Activated naive CD8-positive, alpha-beta T cell (primary cell): ENCODE measurements at regions not wholly inside any gene's neighbourhood (a gene's known extent, or its start where the extent isn't known, plus 50 kb on each side); places are given as distances from the start of the nearest gene placed in this dataset.

Experiments
- H3K27ac Mint-ChIP-seq: one replicate; pipeline ENCODE4 v1.8.0; 2021; ENCODE audit warnings: mixed read lengths
- H3K27me3 Mint-ChIP-seq: one replicate; pipeline ENCODE4 v1.8.0; 2021; ENCODE audit warnings: mixed read lengths
- H3K36me3 Mint-ChIP-seq: one replicate; pipeline ENCODE4 v1.8.0; 2021; ENCODE audit warnings: mixed read lengths
- H3K4me1 Mint-ChIP-seq: one replicate; pipeline ENCODE4 v1.8.0; 2021; ENCODE audit warnings: low read depth, mixed read lengths
- H3K4me3 Mint-ChIP-seq: one replicate; pipeline ENCODE4 v1.8.0; 2021; ENCODE audit warnings: mild to moderate bottlenecking, mixed read lengths
- H3K9me3 Mint-ChIP-seq: one replicate; pipeline ENCODE4 v1.8.0; 2021; ENCODE audit warnings: low read depth, mixed read lengths

- Mint-ChIP-seq H3K36me3 (no peaks in the 10 kb centered on the region), H3K9me3 (no peaks in the 10 kb centered on the region), H3K4me3 (no peak overlapping the region), H3K27me3 (no peaks in the 10 kb centered on the region), H3K4me1 (no peaks in the 10 kb centered on the region), H3K27ac (no peak overlapping the region)
These were observed 778.3 kb upstream of the CDH7 start for GRCh38 chr18:64972545-64972944.

DNA sequence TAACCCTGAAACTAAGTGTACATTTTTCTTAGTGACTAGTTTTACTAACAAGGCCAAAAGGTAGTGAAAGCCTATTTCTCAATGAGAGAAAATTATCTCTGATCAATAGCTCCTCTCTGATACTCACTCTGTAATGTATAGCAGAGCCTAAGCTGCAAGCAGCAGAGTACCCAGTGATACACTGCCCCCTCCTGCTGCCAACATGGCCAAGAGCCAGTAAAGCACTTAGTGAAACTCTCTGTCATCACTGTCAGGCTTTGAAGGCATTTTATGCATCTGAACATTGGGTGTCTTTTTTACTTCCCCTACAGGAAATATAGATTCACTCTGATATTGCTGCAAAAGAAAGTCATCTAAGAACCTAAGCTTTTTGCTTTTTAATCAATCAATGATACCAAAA is 784.1 kb upstream of the CDH7 start:
- Mint-ChIP-seq H3K27me3 (no peaks in the 10 kb centered on the region), H3K4me3 (no peak overlapping the region), H3K27ac (no peak overlapping the region), H3K9me3 (no peaks in the 10 kb centered on the region), H3K36me3 (no peaks in the 10 kb centered on the region), H3K4me1 (no peaks in the 10 kb centered on the region)

- Mint-ChIP-seq H3K9me3 (peaks cover 10% of the 10 kb centered on the region), H3K36me3 (no peaks in the 10 kb centered on the region), H3K27ac (no peak overlapping the region), H3K4me3 (no peak overlapping the region), H3K4me1 (no peaks in the 10 kb centered on the region), H3K27me3 (no peaks in the 10 kb centered on the region)
These were observed 794.3 kb upstream of the CDH7 start for GRCh38 chr18:64956465-64956864.

DNA sequence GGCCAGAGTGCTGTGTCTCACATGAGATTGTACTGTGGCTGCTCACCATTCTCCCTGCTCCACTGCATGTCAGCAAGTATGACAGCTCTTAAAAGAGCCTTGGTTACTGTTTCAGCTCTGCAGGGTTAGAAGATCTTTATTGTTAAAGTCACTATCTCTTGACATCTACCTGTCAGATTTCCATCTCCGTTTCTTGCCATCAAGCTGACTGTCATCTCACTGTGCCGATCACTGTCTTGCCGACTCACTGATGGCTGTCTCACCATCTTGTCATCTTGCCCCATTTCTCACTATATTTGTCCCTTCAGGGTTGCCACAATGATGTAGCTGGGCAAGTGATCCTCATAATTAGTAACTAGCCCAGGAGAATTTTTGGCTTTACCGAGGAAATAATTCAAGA is 800.9 kb upstream of the CDH7 start:
- Mint-ChIP-seq H3K27ac (no peak overlapping the region), H3K4me1 (no peaks in the 10 kb centered on the region), H3K27me3 (no peaks in the 10 kb centered on the region), H3K36me3 (no peaks in the 10 kb centered on the region), H3K4me3 (no peak overlapping the region), H3K9me3 (peaks cover 12% of the 10 kb centered on the region)

- H3K4me3 Mint-ChIP-seq = no peak overlapping the region
- no peaks in the 10 kb centered on the region for H3K4me1 Mint-ChIP-seq
- no peaks in the 10 kb centered on the region for H3K27me3 Mint-ChIP-seq
- H3K36me3 Mint-ChIP-seq = no peaks in the 10 kb centered on the region
- H3K9me3 Mint-ChIP-seq = no peaks in the 10 kb centered on the region
- no peak overlapping the region for H3K27ac Mint-ChIP-seq
These were observed 787.8 kb upstream of the LINC00305 start for GRCh38 chr18:64936671-64937070.

- Mint-ChIP-seq H3K9me3 (peaks cover 11% of the 10 kb centered on the region), H3K4me1 (no peaks in the 10 kb centered on the region), H3K27me3 (no peaks in the 10 kb centered on the region), H3K36me3 (no peaks in the 10 kb centered on the region), H3K27ac (no peak overlapping the region), H3K4me3 (no peak overlapping the region)
These were observed 780.1 kb upstream of the LINC00305 start for GRCh38 chr18:64929036-64929435.

DNA sequence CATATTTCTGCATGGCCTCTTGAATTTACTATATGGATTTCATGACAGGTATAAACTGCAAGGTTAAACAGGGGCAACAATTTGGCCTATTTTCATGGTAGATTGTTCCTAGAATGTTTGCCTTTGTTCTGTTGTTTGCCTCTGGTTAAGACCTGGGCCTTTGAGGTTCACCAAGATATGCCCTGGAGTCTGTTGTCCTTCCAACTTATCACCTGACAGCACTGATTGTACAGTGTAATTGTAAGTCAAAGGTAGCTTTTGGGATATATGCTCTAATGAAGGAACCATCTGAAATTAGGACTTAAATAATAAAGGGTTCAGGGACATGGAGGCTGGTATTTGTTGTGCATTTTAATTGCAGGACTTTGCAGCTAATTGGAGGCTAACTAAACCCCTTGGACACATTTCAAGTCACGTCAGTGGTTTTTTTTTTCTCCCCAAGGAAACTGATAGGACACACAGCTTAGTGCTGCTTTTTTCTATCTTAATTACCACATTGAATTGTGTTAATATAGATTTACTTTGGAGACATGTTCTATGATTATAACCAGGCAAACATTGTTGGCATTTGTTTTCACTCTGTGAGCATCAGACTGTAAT is 771.2 kb upstream of the LINC00305 start:
- Mint-ChIP-seq H3K4me3 (no peak overlapping the region), H3K9me3 (peaks cover 12% of the 10 kb centered on the region)

DNA sequence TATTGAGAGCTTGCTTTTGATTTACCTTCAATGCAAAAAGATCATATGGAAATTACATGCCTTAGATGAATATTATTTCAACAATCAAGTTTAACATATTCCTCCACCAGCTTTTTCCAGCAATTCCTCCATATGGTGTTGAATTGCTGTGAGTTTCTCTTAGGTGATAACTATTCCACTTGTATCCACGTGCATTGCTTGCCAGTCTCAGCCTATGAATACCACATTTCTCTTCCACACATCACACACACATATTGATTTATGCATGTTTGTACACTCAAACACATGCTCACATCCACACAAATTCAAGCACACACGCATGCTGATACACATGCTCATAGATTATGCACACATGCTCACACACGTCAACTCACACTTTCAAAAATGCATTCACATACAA is 770.0 kb upstream of the LINC00305 start:
- Mint-ChIP-seq H3K4me3 (no peak overlapping the region), H3K4me1 (no peaks in the 10 kb centered on the region), H3K36me3 (no peaks in the 10 kb centered on the region), H3K9me3 (peaks cover 8% of the 10 kb centered on the region), H3K27me3 (no peaks in the 10 kb centered on the region), H3K27ac (no peak overlapping the region)

More for the DNA sequence above, 771.2 kb upstream of the LINC00305 start:
- Mint-ChIP-seq H3K36me3 (no peaks in the 10 kb centered on the region), H3K27ac (no peak overlapping the region), H3K4me1 (no peaks in the 10 kb centered on the region), H3K27me3 (no peaks in the 10 kb centered on the region)

GRCh38 chr18:64893349-64893748 is 744.5 kb upstream of the LINC00305 start:
- Mint-ChIP-seq H3K27ac (no peak overlapping the region), H3K4me1 (no peaks in the 10 kb centered on the region), H3K36me3 (no peaks in the 10 kb centered on the region), H3K9me3 (peaks cover 23% of the 10 kb centered on the region), H3K4me3 (no peak overlapping the region), H3K27me3 (no peaks in the 10 kb centered on the region)

- Mint-ChIP-seq H3K9me3 (peaks cover 14% of the 10 kb centered on the region), H3K4me1 (no peaks in the 10 kb centered on the region), H3K27me3 (no peaks in the 10 kb centered on the region), H3K36me3 (no peaks in the 10 kb centered on the region), H3K4me3 (no peak overlapping the region), H3K27ac (no peak overlapping the region)
These were observed 740.1 kb upstream of the LINC00305 start for GRCh38 chr18:64888956-64889355.

DNA sequence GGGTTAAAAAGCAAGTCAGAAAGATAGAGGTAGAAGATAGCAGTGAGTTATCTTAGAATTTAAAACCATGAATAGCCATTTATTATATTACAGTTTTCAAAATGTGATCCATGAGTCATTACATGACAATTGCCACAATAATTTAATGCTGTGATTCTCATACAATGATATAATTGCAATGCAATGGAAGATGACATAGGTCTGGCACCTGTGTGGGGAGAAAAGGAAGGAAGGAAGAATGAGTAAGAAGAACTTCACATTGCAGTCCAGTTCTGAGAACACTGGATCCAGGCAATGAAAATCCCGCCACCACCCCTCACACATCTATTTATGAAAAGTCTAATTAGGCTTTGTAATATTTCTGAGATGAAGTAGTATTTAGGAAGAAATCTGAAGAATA is 738.1 kb upstream of the LINC00305 start:
- Mint-ChIP-seq H3K4me1 (no peaks in the 10 kb centered on the region), H3K27me3 (no peaks in the 10 kb centered on the region), H3K4me3 (no peak overlapping the region), H3K36me3 (no peaks in the 10 kb centered on the region), H3K9me3 (peaks cover 18% of the 10 kb centered on the region), H3K27ac (no peak overlapping the region)

DNA sequence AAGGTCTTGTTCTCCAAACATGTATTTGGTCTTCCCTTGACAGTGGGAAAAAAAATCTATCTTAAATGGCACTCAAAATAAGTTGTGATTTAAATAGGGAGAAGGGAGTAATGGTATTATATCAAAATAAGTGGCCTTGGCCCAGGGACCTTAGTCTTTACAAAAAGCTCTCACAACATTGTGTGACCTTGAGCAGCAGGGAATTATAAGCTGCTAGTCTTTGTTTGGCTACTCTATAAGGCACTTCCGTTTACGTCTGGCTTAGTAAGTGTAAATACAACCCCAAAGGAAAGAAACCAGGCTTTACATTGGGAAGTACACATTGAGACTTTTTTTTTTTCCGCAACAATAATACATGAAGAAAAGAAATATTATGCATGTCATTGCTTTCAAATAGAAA is 734.0 kb upstream of the LINC00305 start:
- no peak overlapping the region for H3K27ac Mint-ChIP-seq
- H3K36me3 Mint-ChIP-seq = no peaks in the 10 kb centered on the region
- no peaks in the 10 kb centered on the region for H3K4me1 Mint-ChIP-seq
- no peak overlapping the region for H3K4me3 Mint-ChIP-seq
- H3K9me3 Mint-ChIP-seq = peaks cover 11% of the 10 kb centered on the region
- H3K27me3 Mint-ChIP-seq = no peaks in the 10 kb centered on the region

- Mint-ChIP-seq H3K27me3 (no peaks in the 10 kb centered on the region), H3K9me3 (peaks cover 16% of the 10 kb centered on the region), H3K36me3 (no peaks in the 10 kb centered on the region), H3K4me1 (no peaks in the 10 kb centered on the region), H3K27ac (no peak overlapping the region), H3K4me3 (no peak overlapping the region)
These were observed 727.9 kb upstream of the LINC00305 start for GRCh38 chr18:64876833-64877232.

GRCh38 chr18:64872710-64873458 is 724.0 kb upstream of the LINC00305 start:
- Mint-ChIP-seq H3K4me3 (no peak overlapping the region), H3K27ac (no peak overlapping the region), H3K36me3 (no peaks in the 10 kb centered on the region), H3K9me3 (peaks cover 9% of the 10 kb centered on the region), H3K4me1 (no peaks in the 10 kb centered on the region), H3K27me3 (no peaks in the 10 kb centered on the region)

GRCh38 chr18:64854112-64854511 is 705.2 kb upstream of the LINC00305 start:
- Mint-ChIP-seq H3K4me1 (no peaks in the 10 kb centered on the region), H3K4me3 (no peak overlapping the region), H3K36me3 (no peaks in the 10 kb centered on the region), H3K27ac (no peak overlapping the region), H3K27me3 (no peaks in the 10 kb centered on the region), H3K9me3 (peaks cover 4% of the 10 kb centered on the region)

DNA sequence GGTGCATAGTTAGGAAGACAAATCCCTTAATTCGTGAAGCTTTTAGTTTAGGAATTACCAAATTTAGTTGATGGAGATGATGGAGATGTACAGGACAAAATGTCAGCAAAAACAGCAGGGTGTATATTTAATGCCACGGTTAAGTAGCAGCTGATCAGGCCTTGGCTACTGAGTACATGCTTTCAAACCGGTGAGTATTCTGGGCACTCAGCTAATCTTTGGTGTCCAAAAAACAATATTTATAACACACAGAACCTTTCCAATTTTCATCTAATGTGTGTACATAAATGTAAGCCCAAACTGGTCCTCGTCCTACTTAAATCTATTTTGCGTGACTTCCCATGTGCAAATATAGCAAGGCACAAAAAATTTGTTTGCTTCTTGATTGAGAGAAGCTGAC is 703.4 kb upstream of the LINC00305 start:
- no peak overlapping the region for H3K4me3 Mint-ChIP-seq
- no peaks in the 10 kb centered on the region for H3K4me1 Mint-ChIP-seq
- peaks cover 9% of the 10 kb centered on the region for H3K9me3 Mint-ChIP-seq
- H3K36me3 Mint-ChIP-seq = no peaks in the 10 kb centered on the region
- no peaks in the 10 kb centered on the region for H3K27me3 Mint-ChIP-seq
- H3K27ac Mint-ChIP-seq = no peak overlapping the region
